Renal cortical epithelial cell (primary cell): ENCODE measurements at regions not wholly inside any gene's neighbourhood (a gene's known extent, or its start where the extent isn't known, plus 50 kb on each side); places are given as distances from the start of the nearest gene placed in this dataset.
"Not testable (repeated sequence)": the region's sequence is repeated elsewhere in the genome, so short reads cannot be mapped to it uniquely, and the experiment has no call there.

Experiments
- DNase-seq: peaks from one replicate; pipeline ENCODE4 v3.0.0-alpha.2; 2011; ENCODE audit warnings: low read depth

GRCh38 chr2:146412625-146413024, 1432.2 kb upstream of the ACVR2A start:
- no peak for DNase-seq

- DNase-seq, result peak; percentile 3
These were observed 1439.2 kb upstream of the ACVR2A start for GRCh38 chr2:146405402-146406309.

- DNase-seq, result not testable (repeated sequence)
These were observed 1441.2 kb upstream of the ACVR2A start for GRCh38 chr2:146403546-146404160.

- no peak for DNase-seq
These were observed 1452.2 kb upstream of the ACVR2A start for GRCh38 chr2:146392631-146393030.

- DNase-seq, result no peak
These were observed 1452.6 kb upstream of the ACVR2A start for GRCh38 chr2:146392186-146392585.

GRCh38 chr2:146388757-146389156, 1456.1 kb upstream of the ACVR2A start:
- no peak for DNase-seq

- DNase-seq, result no peak
These were observed 1458.7 kb upstream of the ACVR2A start for GRCh38 chr2:146386096-146386495.

- no peak for DNase-seq
These were observed 1459.8 kb upstream of the ACVR2A start for GRCh38 chr2:146385031-146385430.

- DNase-seq, result no peak
These were observed 1468.2 kb upstream of the ACVR2A start for GRCh38 chr2:146376511-146377064.

- DNase-seq, result no peak
These were observed 1470.3 kb upstream of the ACVR2A start for GRCh38 chr2:146374505-146374904.

- DNase-seq, result not testable (repeated sequence)
These were observed 1473.5 kb upstream of the ACVR2A start for GRCh38 chr2:146371364-146371763.

GRCh38 chr2:146370826-146371225, 1474.0 kb upstream of the ACVR2A start:
- DNase-seq, result no peak

- DNase-seq, result no peak
These were observed 1478.6 kb upstream of the ACVR2A start for GRCh38 chr2:146366276-146366675.

- no peak for DNase-seq
These were observed 1479.8 kb upstream of the ACVR2A start for GRCh38 chr2:146365041-146365440.

GRCh38 chr2:146363731-146364130, 1481.1 kb upstream of the ACVR2A start:
- DNase-seq, result no peak

- DNase-seq, result no peak
These were observed 1493.1 kb upstream of the ACVR2A start for GRCh38 chr2:146351689-146352088.

- DNase-seq, result no peak
These were observed 1495.5 kb upstream of the ACVR2A start for GRCh38 chr2:146349334-146349733.

- no peak for DNase-seq
These were observed 1519.9 kb upstream of the ACVR2A start for GRCh38 chr2:146324951-146325350.

- no peak for DNase-seq
These were observed 1521.3 kb upstream of the ACVR2A start for GRCh38 chr2:146323564-146323963.

GRCh38 chr2:146321175-146321574, 1523.7 kb upstream of the ACVR2A start:
- no peak for DNase-seq

GRCh38 chr2:146317959-146318358, 1526.9 kb upstream of the ACVR2A start:
- peak; percentile 16 for DNase-seq

- DNase-seq, result peak; percentile 13
These were observed 1531.9 kb upstream of the ACVR2A start for GRCh38 chr2:146312899-146313298.

GRCh38 chr2:146305164-146305563, 1539.7 kb upstream of the ACVR2A start:
- no peak for DNase-seq
